CD4-positive, alpha-beta T cell treated with Interleukin-1 beta for 1 hour (primary cell): ENCODE measurements at regions not wholly inside any gene's neighbourhood (a gene's known extent, or its start where the extent isn't known, plus 50 kb on each side); places are given as distances from the start of the nearest gene placed in this dataset.
"Not testable (repeated sequence)": the region's sequence is repeated elsewhere in the genome, so short reads cannot be mapped to it uniquely, and the experiment has no call there.

Experiments used
- DNase-seq, 2 donors: peaks; one replicate each; pipeline ENCODE4 v3.0.0-alpha.2; 2020 to 2022

DNA sequence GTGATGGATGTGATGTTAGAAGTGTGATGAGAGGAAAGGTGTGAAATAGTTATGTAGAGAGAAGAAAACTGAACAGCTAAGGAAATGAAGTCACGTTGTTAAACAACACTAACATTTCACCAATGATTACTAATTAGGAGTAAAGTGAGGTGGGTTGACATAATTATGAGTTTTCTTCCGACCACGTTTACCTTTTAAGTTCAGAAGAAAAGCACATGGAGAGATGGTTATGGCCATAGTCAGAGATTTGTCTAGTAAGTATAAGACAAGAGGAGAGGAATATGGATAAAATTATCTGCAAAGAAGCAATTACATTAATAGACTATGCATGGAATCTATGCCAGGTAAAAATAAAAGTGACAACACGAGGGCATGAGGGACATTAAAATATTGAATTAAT is 551.3 kb upstream of the TECRL start:
- DNase-seq = no peak

DNA sequence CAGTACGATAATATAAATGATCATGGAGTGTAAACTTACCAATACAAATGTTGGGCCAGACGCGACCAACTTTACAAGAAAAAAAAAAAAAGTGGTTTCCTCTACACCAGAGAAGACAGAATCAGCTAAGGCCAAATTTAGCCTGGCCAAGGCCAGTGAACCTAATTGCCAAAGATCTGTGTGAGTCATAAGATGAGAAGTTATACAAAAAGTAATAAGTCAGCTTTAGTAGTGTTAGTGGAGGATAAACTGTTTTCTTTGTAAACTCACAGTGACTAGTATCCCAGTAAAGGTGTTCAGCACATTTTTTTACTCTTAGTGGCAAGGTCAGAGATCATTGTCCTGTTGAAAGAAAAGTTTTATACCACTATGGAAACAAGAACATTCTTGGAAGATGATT is 531.4 kb upstream of the TECRL start:
- no peak for DNase-seq

DNA sequence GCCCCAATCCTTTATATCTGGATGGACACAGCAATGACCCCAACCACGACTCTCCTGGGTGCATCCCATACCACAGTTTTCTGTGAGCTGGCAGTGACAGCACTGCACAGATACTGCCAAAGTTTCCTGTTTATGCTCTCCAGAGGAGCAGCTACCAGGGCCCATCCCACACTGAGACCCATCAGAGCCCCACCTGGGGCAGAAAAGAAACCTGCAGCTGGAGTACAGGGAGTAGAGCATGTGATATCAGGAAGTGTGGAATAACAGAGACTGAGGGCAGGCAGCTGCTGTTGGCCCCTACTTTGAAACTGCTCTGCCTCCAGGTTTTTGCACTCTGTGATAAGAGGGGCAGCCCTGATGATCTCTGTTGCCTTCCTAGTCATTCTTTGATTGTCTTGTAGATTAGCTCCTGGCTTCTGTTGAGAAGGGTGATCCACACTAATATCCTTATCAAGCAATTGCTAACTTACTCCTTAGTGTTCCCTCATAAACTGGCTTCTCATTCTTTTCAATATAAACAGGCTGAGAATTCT is 526.3 kb upstream of the TECRL start:
- no peak for DNase-seq

DNA sequence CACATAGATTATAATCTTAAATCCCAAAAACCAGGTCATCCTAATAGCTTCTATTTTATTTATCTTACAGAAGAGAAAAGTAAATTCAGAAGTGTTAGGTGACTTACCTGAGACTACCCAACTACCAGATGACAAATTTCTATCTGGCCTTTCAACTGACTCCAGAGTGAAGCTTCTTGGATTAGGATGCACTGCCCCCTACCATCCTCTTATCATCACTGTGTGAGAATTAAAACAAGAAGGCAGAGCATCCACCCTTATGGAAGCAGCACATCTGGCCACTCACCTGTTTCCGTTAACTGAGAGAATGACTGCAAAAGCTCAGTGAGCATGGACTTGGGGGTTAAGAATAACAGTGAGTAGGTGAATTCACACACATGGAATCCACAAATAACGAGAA is 502.6 kb upstream of the TECRL start:
- no peak for DNase-seq

DNA sequence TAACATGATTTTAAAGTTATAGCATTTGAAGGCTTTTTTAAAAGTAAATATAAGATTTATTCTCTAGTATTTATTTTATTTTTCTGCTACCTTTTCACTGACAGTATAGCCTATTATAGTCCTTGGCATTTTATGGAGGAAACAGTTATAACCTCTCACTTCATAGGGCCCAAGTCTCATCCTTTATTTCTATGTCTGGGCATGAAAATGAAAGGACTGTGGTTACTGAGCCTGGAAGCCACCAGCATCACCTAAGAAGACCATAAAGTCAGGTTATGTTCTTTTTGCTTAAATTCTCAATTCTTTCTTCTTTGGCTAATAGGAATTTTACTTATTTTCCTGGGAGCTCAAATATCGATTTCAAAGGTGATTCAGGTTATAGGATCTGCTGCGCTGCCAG is 494.7 kb upstream of the TECRL start:
- DNase-seq = no peak

DNA sequence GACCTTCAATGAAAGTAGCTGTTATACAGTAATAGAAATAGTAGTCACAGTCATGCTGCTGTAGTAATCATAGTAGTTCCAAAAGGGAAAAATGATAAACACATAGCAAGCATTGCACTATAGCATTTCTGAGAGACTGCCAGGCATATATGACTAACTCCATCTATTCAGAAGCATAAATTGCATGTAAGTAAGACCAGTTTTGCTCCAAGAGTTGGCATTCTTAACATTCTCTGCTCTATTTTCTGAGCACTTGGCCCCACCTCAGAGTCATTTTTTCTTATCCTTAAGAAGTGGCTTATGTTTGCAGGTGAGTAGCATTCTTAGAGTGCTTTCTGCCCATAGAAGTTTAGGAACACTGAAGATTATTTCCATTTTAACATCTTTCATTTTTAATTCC is 490.3 kb upstream of the TECRL start:
- DNase-seq = no peak

DNA sequence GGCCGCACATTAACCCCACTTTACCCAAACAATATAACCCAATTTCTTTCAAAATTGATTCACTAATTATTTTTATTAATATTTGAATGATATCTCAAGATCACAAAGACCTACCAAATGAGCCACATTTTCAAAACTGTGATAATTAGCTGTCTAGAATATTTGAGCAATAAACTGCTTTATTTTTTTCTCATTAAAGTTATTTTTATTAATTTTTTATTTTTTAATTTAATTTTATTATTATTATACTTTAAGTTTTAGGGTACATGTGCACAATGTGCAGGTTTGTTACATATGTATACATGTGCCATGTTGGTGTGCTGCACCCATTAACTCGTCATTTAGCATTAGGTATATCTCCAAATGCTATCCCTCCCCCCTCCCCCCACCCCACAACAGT is 489.8 kb upstream of the TECRL start:
- DNase-seq = not testable (repeated sequence)

DNA sequence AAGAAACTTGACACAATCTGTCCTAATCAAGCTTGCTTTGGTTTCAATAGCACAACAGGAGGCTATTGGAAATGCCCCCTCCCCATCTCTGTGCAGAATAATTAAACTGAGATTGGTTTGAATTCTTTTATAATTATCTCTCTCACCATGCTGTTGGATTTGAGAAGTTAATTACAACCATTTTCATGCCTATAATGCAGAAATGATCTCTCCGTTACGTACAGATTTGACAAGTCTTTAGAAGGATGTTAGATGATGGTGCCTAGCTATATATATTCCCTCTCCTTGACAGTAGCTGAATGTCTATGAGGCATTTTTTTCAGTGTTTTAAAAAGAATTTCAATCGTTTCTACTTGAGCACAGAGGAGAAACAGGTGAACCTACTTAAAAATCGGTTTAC is 488.4 kb upstream of the TECRL start:
- no peak for DNase-seq

DNA sequence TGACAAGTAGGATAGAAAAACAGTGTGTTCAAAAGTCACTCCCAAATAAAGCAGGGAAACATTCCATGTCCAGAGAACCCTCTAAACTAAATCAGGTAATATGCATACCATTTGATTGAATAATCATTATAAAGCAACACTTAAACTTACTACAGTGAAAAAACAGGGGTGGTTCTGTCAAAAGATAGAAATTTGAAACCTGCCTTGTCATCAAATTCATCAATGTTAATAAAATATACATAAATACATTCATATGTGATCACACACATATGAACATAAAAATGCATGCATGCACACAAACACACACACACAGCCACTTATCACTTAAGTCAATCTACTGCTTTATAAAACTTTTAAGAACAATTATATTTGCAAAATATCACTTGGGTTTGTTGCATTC is 485.8 kb upstream of the TECRL start:
- no peak for DNase-seq

DNA sequence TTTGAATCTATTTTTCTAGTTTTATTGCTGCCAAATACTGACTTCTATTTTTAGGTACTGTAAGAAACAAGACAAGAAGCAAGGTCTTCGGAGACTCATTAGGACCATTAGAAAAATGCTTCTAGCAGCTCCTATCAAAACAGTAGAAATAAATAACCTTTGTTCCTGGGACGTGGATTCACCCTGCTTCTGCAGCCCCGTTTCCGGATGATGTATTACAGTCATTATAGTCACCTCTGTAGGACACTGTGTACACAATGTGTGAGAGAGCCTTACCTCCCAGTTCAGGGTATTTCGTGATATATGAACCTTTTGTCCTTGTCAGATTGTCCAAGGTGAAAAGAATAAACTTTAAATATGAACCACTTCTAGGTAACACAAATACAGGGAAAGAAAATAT is 484.0 kb upstream of the TECRL start:
- no peak for DNase-seq

DNA sequence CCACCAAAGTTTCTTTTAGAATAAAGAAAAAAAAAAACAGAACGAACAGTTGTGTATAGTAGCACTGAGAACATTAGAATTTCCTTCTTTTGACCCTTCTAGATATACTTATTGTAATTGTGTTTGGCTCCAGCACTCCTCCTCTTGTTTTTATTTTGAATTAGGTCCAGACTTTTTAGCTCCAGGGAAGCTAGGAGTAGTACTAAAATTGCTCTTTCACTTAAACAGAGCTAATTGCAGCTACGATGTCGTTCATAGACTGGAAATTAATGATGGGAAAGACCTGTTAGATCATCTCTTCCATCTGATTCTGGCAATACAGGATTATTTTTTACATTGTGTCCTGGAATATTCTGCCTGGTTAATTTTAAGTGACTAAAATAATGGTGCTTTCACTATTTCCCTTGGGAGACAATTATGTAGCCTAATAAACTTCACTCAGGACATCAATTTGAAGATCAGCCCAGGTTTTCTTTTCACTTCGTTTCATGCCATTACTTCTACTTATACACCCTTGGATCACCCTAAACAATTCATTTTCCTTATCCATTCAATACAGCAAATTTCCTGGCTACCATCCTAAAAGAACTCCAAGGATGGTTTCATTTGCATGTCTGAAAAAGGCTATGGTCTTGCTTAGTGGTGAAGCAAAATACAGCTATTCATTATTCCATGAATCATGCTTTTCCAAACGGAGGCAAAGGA is 480.8 kb upstream of the TECRL start:
- DNase-seq = no peak

DNA sequence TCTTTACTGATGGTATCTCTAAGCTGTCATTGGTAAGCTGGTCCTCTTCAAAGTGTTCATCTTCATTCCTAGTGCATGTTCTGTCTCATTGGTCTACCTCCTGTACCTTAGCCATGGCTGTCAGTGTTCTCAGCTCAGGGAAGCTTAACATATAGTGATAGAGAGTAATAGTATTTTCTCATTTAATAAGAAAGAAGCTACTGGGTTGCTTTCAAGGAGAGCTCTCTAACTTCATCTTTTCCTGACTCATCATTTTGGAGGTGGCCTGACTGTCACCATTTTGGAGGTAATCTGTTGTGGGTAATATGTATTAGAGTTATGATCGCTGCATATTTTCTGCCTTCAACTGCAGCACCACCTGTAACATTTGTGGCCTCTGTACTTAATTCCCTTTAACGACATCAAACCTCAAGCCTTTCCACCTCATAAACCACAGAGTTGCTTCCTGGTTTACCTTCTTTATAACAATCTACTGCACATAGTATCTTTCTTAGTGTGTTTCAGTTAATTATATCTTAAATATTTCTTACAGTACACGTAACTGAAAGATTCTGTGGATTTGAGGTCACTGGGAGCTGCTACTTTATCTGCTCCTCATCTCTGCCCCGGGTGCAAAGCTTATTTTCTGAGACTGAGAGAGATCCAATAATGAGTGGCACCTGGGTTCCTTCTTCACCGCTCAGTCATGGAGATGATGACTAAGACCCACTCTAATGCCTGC is 474.0 kb upstream of the TECRL start:
- DNase-seq = no peak

DNA sequence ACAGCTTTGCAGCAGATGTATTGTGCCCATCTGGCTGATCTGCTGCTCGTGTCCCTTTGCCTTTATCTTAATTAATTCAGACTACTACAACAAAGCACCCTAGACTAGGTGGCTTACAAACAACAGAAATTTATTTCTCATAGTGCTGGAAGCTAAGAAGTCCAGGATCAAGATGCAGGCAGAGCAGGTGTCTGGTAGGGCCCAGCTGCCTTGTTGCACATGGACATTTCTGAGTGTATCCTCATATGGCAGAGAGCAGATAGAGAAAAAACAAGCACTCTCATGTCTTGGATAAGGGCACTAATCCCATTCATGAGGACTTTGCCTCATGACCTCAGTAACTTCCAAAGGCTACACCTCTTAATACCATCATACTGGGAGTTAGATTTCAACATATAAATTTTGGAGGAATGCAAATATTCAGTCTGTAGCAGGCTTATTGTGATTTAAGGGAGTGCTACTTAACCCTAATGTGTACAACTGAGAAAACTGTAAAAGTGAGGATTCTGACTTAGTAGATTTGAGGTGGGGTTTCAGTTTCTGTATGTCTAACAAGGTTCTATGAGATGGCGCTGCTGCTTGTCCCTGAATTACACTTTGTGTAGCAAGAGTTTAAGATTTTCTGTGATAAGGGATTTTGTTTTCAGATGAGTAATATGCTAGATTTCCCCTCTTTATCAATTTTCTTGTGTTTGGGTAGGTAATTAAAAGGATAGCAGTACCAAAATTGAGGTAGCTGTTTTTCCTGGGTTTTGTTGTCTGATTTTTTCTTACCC is 473.2 kb upstream of the TECRL start:
- no peak for DNase-seq

DNA sequence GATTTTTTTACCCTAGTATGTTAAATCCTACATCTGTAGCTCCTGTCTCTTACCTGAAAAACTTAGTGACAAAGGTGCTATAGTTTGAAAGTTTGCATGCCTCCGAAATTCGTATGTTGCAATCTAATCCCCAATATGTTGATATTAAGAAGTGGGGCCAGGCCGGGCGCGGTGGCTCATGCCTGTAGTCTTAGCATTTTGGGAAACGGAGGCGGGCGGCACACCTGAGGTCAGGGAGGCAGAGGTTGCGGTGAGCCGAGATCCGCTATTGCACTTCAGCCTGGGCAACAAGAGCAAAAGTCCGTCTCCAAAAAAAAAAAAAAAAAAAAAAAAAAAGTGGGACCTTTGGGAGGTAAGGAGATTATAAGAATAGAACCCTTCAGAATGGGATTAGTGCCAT is 471.3 kb upstream of the TECRL start:
- DNase-seq = no peak

DNA sequence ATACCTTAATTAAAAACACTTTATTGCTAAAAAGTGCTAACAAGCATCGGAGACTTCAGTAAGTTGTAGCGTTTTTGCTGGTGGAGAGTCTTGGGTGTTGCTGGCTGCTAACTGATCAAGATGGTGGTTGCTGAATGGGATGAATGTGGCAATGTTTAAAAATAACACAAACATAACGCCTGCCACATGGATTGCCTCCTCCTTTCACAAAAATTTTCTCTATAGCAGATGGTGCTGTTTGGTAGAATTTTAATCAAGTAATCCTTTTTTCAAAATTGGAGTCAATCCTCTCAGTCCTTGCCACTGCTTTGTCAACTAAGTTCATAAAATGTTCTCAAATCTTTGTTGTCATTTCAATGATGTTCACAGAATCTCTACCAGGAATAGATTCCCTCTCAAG is 466.8 kb upstream of the TECRL start:
- no peak for DNase-seq

DNA sequence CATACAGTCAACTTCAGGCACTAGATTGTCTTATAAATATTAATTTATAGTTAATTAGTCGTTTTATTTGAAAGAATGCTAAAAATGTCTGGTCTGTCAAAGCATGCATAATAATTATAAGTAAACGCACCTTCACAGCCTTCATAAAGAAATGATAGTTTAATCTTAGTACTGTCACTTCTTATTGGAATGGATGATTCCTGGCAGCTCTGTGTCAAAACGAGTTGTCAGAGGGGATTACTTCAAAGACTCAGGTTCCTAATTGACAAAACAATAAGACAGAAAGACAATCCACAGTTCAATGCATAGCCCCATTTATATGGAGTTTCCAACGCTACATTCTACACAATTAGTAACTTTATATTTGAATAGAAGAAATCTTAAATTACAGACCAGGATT is 461.3 kb upstream of the TECRL start:
- no peak for DNase-seq

DNA sequence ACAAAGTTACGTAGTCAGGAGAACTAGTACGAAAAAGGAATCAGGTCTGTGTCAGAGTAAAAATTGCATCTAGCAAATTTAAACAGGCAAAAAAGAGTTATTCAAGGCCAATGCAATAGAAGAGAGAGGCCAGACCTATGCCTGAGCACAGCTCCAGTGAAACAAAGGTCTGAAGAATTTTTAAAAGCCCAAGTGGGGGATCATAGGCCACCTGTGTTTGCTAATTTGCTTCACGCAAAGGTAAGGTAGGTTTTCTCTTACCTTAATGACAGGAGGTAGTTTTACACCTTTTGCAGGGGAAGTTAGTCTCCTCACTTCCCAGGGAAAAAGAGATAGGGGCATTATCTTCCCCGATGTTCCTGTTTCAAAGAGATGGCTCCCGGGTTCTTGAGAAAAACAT is 448.6 kb upstream of the TECRL start:
- no peak for DNase-seq

DNA sequence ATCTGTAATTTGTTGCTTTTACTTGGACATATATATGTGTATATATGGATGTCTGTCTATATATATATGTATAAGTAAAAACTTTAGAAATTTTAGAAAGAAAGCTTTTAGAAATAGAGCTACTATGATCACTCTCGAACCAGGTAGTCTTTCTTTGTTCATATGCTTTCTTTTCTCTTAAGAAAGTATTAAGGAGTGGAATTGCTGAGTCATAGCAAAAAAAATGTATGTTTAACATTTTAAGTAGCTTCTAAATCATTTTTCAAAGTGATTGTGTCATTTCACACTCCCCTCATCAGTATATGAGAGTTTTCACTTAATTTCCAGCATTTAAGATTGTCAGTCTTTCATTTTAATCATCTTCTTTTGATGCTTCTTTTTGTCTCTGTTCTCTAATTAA is 447.9 kb upstream of the TECRL start:
- no peak for DNase-seq

DNA sequence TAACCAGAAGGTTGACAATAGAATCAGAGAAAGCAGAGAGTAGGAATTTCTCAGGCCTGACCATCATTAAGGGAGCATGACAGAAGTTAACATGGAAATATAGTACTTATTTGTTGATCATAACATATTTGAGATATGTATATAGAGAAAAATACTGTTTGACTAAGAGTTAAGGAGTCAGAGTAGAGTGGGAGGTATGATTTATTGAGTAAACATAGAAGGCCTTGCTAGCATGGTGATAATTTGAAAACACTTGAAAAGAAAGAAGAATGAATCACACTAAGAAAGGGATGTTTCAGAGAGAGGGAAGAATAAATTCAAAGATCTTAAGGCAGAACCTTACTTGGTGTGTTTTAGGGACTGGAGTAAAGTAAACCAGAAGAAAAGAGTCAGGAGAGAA is 437.2 kb upstream of the TECRL start:
- no peak for DNase-seq

DNA sequence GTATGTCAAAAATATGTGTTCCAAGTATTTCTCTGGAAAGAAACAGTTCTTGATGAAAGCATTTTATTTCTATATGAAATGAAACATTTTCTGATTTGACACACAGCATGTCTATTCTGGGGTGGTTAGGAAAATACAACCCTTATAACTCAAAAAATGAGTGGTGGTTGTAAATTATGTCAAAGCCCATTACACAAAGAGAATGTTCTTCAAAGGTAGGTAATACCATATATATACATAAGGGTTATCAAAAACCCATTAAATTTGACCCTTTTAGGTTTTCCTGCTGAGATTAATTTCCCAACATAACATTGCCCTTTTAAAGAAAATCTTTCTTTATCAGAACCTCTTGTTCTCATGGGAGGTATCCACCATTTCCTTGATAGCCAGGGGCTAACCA is 420.5 kb upstream of the TECRL start:
- DNase-seq = no peak

DNA sequence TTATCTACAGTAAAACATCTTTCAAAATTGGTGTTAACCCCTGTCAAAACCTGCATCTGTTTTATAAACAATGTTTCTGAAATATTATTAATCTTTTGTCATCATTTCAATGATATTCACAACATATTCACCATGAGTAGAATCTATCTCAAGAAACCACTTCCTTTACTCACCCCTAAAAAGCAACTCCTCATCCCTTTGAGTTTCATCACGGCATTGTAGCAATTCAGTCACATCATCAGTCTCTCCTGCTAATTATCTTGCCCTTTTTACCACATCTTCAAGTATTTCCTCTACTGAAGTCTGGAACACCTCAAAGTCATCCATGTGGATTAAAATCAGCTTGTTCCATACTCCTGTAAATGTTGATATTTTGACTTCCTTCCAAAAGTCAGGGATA is 415.3 kb upstream of the TECRL start:
- DNase-seq = no peak

DNA sequence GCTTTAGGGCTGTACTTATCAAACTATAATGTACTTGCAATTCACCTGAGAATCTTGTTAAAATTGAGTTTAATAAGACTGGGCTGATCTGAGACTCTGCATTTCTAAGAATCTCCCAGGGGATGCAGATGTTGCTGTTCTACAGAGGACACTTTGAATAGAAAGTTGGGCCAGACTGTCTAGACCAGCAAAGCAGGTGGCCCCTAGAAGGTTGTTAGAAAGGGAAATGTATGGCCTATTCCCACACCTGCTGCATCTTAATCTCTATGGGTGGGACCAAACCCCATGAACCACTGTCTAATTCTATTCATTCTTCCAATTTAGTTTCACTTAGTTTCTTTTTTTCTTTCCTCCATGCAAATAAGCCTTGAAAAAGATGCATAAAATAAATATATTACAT is 413.2 kb upstream of the TECRL start:
- no peak for DNase-seq

DNA sequence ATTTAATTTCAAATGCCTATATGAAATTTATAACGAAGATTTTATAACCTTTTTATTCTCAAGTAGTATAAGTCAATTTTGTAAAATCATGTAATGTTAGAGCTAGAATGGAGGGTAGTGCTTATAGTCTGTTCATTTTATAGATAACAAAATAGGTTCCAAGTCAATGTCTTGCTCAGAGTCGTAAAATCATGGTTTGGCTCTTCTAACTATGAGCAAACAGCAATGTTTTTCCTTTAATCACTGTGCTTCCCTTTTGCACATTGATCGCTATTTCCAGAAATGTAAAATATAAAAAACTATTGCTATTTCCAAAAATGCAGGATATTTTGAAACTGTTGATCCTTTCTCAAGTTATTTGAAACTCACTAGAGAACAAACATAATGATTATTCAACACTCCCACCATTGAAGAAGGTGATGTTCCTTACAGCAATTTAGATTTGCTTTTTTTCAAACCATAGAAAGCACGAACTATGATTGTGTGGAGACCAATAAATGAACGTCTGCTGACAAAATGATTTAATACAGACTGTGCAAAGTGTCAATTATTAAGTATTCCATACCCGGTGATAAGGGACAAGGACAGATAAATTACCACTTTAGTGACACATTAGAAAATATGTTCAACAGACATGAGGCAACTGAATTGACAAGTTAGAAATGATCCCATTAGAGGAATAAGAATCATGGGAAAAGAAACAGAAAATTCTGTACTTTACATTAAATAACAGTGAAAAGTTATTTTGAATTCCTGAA is 412.1 kb upstream of the TECRL start:
- DNase-seq = no peak
